Dermis blood vessel endothelial cell (primary cell): ENCODE measurements at regions not wholly inside any gene's neighbourhood (a gene's known extent, or its start where the extent isn't known, plus 50 kb on each side); places are given as distances from the start of the nearest gene placed in this dataset.
"Not testable (repeated sequence)": the region's sequence is repeated elsewhere in the genome, so short reads cannot be mapped to it uniquely, and the experiment has no call there.

ENCODE experiments used
- DNase-seq: peaks from one replicate; pipeline ENCODE4 v3.0.0; 2010

- DNase-seq, result no peak
Observed at GRCh38 chr3:177463863-177464262, 266.6 kb upstream of the TBL1XR1 start.

DNA sequence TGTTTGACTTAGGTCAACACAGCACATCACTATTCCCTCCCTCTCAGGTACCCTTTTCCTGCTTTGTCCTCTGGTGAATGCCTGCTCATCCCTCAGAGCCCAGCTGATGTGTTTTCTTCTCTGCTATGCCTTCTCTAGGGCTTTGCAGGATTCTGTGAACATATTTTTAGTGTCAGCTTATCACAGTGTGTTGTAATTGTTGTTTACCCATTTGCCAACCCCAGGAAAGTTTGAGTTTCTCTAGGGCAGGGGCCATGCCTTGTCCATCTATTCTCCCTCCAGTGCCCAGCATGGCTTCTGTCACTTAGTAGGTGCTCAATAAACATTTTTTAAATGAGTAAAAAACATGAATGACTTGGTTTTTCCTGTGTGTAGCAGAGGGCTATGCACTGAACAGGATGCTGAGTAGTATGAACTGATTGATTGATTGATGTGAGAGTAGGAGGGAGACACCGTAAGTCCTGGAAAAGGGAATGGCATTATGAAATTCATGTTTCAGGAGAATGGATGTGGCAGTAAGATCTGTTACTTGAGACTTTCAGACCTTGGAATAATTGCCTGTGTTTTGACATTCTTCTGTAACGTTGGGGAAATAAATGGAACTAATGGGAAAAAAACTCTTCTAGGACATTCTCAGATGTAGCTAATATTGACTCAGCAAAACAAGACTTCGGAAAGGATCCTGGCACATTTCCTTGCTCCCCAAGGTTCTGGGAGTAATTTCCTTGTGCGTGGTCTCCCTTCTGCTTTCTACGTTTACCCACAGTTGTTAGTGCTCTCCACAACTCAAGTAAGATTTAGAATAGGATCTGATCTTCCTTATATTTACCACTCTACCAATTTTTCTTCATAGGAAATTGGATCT is 267.3 kb upstream of the TBL1XR1 start:
- no peak for DNase-seq

- no peak for DNase-seq
Observed at GRCh38 chr3:177465257-177465642, 268.0 kb upstream of the TBL1XR1 start.

DNA sequence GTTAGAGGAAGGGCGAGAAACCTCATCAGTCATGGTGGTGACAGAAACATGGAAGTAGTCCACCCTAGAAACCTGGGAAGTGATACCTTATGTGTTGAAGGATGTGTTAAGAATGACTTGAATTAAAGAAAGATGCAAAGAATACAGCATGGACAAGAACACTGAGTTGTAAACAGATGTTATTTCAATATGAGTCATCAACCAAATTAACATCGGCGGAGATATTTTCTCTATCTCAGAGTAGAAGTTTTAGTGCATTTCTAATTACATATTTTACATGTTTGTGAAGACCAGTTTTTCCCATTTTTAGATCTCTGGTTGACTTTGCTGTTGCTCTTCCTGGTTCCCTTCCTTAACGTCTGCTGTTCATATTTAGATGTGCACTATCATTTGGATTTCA is 268.8 kb upstream of the TBL1XR1 start:
- no peak for DNase-seq

DNA sequence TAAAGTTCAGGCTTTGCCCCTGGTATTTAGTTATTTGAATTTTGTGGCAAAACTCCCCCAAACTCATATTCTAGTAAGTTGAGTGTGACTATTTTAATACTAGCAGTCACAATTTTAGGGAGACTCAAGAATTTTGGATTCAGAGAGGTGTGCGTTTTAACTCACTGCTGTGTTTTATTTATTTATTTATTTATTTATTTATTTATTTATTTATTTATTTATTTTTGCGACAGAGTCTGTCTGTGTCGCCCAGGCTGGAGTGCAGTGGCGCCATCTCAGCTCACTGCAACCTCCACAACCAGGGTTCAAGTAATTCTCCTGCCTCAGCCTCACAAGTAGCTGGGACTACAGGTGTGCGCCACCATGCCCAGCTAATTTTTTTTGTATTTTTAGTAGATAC is 269.3 kb upstream of the TBL1XR1 start:
- DNase-seq, result not testable (repeated sequence)

DNA sequence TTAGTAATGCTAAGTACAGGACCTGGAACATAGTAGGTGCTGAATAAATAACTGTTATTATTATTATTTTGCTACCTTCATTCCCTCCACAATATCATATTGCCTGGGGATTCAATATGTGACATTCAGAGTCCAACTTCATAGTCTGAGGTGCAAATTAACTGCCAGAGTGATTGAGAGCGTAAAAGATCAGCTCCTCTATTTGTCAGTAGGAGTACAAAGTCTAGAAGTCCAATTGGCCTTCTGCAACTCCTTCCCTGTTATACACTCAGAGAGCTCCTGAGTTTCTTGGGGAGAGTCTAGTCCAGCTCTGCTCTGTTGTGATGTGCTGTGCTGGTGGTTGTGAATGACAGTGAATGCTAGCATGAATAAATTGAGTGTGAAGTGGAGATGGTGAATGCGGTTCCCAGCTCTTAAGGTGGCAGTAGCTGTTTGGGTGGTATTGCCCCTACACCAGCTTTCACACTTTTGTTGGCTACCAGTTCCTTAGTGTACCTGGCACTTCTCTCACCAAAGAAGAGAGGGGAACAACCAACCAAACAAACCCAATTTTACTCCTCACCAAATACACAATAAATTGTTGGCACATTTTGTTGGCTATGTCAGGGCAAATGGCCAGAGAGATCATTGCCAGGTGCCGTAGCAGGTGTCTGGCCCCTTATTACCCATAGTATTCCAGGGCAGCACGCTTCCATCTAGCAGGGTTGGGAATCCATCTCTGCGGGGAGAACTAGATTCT is 270.1 kb upstream of the TBL1XR1 start:
- no peak for DNase-seq

DNA sequence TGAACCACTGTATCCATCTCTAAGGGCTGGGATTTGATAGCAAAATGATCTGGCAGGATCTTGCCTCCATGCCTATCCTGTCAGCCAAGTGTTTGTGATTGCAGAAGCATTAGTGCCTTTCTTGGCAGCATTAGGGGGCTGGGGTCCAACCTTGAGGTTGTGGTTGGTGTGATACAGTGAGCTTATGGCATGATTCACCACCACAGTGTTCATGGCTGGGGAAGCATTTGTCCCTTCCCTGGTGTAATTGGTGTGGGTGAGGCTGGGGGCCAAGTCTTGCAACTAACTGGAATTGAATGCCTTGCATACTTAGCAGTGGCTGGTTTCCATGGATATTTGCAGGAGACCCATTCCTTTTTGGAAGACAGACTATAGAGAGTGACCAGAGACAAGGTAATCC is 271.0 kb upstream of the TBL1XR1 start:
- DNase-seq, result no peak

DNA sequence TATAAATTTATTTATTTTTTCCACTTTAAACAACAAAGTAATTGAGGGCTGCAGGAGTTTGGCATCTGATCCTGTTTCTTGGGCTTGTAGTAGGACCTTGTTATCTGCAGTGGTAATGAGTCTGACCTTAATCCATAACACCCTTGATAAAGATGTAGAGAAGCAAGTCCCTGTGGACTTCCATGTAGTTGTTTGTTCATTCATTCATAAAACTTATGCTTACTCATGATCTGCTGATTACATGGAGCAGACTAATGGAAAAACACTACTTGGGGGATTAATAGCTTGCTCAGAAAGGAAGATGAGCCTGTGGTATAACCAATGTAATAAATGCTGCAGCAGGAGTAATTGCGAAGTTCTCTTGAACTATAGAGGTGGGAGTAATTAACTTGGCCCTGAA is 271.5 kb upstream of the TBL1XR1 start:
- DNase-seq, result no peak

GRCh38 chr3:177469216-177469615 is 271.9 kb upstream of the TBL1XR1 start:
- no peak for DNase-seq

DNA sequence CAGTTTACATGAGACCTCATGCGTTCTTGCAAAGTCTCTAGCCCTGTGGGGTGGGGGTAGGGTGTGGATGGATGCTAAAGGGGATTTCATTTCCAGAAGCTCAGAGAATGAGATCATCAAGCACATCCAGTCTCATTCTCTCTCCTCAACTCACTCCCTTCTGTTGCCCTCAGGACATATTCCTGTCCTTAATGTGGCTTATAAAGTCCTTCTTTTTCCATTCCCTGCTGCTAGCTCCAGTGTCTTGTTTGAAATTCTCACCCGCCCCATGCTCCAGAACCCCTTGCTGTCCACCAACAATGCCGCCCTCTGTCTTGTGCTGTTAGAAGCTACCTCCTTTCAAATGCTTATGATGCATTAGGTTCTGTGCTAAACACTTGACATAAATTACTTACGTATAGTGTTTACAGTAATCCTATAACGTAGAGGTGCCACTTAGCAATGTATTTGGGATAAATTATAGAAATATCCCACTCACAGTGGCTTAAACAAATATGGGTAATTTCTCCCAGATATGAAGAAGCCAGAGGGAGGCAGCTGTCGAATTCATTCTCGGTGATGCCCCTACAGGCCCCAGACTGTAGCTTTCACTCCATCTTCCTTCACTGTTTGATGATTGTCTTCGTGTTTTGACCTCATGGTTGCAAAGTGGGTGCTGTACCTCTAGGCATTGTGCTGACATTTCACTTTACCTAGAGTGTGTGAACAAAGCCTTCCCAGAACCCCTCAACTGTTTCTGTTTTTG is 273.1 kb upstream of the TBL1XR1 start:
- DNase-seq, result no peak

DNA sequence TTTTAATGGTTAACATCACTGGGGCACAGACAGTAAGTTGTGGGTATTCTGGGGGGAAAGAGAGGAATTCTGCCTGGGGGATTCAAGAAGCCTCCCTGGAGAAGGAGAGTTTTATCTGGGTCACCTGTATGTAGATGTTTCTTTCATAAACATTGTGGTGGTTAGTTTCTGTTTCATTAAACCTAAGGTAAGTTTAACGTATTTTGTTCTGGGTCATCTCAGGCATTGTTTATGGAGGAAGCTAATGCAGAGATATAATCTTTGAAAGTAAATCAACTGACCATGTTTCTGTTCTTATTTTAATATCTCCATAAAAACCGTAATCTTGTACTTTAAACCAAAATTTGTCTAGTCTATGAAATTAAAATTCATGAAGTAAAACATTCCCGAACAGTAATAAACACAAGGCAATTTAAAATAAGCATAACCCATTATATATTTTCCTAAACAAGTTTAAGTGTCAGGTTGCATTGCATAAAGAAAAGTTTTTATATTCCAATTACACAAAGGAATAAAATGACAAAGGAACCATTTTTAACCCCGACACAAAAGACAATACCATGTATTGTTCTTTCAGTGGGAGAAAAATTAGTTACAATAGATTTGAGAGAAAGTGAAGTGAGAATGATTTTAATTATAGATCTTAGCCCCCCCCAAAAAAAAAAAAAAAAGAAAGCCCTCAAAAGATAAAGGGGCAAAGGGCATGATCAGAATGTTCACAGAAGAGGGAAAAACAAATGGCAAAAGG is 274.6 kb upstream of the TBL1XR1 start:
- no peak for DNase-seq

- DNase-seq, result no peak
Observed at GRCh38 chr3:177473184-177473583, 275.9 kb upstream of the TBL1XR1 start.

DNA sequence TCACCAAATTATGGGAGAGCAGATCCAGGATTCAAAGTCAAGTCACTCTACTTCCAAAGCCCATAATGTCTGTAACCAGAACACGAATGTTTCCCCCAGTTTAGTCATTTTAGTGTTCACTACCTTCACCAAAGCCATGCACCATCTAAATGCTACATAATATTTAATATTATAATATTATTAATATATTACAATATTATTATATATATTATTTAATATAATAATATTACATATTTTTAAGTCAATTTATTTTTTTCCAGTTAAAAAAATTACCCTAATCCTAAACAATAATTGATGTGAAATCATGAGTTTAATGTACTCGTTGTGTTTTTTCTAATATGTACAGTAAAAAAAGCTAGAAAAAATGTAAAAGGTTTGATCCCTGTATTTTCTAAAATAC is 276.6 kb upstream of the TBL1XR1 start:
- no peak for DNase-seq

DNA sequence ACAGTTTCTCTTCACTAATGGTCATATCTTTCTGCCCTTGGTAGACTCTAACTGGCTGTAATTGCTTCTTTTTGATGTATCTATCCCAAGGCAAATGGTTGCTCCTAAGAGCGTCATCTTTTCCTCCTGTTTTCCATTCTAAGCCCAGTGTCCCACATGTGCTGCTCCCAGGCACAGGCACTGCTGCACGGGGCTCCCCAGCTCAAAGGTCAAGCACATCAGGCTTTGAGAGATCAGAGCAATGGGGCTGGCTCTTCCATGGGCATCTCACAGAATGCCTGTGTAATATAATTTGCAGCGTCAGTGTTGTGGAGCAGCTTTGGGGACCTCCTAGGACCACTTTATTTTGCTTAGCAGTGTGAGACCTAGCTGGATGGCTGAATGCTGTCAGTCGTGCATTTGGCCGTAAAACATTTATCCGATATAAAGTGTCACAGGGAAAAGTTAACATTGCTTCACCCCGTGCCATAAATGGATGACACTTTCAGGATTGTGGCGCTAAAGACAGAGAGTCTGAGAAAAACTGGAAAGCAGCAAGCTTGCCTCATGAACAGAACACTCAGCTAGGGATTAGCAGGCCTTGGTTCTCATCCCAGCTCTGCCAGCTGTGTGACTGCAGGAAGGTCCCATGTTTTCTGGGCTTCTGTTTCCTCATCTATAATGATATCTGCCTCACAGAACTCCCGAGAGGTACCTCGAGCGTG is 277.5 kb upstream of the TBL1XR1 start:
- no peak for DNase-seq

- no peak for DNase-seq
Observed at GRCh38 chr3:177475356-177475665, 278.0 kb upstream of the TBL1XR1 start.

GRCh38 chr3:177476495-177476894 is 279.2 kb upstream of the TBL1XR1 start:
- no peak for DNase-seq

- DNase-seq, result no peak
Observed at GRCh38 chr3:177476921-177477435, 279.7 kb upstream of the TBL1XR1 start.

- peak; percentile 14 for DNase-seq
Observed at GRCh38 chr3:177478170-177478867, 281.0 kb upstream of the TBL1XR1 start.

DNA sequence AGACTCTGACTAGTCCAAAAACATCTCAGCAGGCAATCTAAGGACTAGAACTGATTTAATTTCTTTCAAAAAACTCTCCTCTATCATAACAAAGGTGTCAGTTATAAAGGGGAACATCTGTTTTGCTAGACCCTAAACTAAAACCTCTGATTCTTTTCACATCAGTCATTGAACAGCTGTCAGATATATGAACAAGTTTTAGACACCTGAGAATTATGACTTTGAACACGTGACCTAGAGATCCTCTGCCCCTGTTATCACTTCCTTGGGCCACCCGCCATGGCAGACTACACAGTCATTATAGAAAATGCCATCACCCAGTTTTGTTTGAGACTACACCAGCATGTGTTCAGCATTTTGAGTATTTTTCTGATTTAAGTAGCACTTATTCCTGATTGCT is 282.3 kb upstream of the TBL1XR1 start:
- DNase-seq, result no peak

- DNase-seq, result no peak
Observed at GRCh38 chr3:177481329-177481728, 284.0 kb upstream of the TBL1XR1 start.

DNA sequence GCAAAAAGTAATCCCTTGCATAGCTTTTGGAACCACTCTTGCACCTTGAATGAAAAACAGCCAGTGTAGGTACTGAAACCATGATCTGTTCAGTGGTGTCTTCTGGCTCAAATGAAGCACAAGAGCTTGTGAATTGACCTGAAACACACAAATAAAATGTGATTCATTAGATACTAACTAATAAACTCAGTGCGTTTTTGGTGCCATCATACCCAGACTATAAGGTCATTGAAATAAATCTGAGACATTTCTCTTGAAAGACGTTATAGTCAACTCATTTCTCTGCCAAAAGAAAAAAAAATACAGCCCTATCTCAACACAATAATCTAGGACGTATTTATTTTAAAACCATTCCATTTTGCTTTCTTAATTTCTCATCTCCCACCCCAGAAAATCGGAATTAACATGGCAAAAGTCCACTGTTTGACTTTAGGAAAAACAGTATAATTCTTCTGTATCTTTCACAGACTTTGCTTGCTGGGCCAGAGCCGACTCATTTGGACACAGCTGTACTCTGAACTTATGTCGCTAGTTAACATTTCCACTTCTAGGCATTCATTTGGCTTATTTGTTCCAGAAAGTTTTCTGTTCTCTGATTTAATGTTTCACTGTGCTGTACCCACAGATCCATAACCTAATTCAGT is 284.9 kb upstream of the TBL1XR1 start:
- no peak for DNase-seq
